ENCODE measurements at regions not wholly inside any gene's neighbourhood (a gene's known extent, or its start where the extent isn't known, plus 50 kb on each side); places are given as distances from the start of the nearest gene placed in this dataset.

DNA sequence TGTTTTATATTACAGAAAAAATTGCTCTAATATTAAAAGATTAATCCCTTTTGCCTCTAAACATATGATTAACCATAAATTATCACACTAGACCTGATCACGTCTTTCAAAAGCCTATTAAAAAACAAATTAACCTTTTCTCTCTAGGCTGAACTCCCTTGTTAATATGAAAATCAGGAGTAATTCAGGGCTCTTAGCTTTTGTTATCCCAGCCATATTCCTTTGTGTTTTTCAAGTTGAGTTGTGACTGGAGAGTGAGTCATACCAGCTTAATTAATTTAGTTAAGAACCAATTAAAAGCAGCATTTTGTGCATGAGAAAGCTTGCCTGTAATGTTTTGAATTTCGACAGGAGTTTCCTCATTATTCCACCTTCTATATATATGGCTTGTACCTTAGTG, 385.8 kb downstream of the VGLL3 start:
- H3K4me2 ChIP-seq (ENCODE audit: low read depth, low read length), result no peak overlapping the region
- H2BK120ac ChIP-seq (ENCODE audit: low read depth, low read length), result no peak overlapping the region
- H3K4ac ChIP-seq (ENCODE audit: low read depth, low read length), result no peak overlapping the region
- intact Hi-C loops (cut with micrococcal nuclease) (no loop called here), in situ Hi-C loops (cut with MboI; ENCODE audit: low sequenced_read_pairs) (no loop called here), dilution Hi-C loops (cut with HindIII; ENCODE audit: low sequenced_read_pairs, unreplicated experiment) (no loop called here)
- no peak overlapping the region for H3K27ac ChIP-seq (ENCODE audit: insufficient read depth, low read length)
- H2AFZ ChIP-seq (replicated peaks; ENCODE audit: low read length, poor library complexity), result no peak overlapping the region
- TF ChIP-seq MXI1 (IDR thresholded peaks at IDR 0.05; ENCODE audit: borderline replicate concordance, low read depth, low read length), result no peak
- TF ChIP-seq MAZ (IDR thresholded peaks at IDR 0.05; ENCODE audit: borderline replicate concordance, low read depth, low read length), result no peak
- no peak for TF ChIP-seq CEBPB (IDR thresholded peaks at IDR 0.05; ENCODE audit: low read depth, low read length)
- TF ChIP-seq, protein P1, sequence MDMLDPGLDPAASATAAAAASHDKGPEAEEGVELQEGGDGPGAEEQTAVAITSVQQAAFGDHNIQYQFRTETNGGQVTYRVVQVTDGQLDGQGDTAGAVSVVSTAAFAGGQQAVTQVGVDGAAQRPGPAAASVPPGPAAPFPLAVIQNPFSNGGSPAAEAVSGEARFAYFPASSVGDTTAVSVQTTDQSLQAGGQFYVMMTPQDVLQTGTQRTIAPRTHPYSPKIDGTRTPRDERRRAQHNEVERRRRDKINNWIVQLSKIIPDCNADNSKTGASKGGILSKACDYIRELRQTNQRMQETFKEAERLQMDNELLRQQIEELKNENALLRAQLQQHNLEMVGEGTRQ (IDR thresholded peaks at IDR 0.05; ENCODE audit: low read depth, low read length), result no peak
- H3K9me1 ChIP-seq (ENCODE audit: insufficient read depth, low read length), result no peaks in the 10 kb centered on the region
- no peak overlapping the region for H3K56ac ChIP-seq (ENCODE audit: extremely low read depth, insufficient read depth, low read length)
- no CpG with 5 or more reads among the region's 2 CpGs for WGBS, 2 experiments (ENCODE audit: extremely low coverage in 2 of 2, insufficient read length in 1 of 2)
- ATAC-seq (ENCODE audit: low read depth) (no peak), DNase-seq (no peak)
- no peak overlapping the region for H3K14ac ChIP-seq (replicated peaks; ENCODE audit: low read depth, low read length)
- no peak overlapping the region for H3K18ac ChIP-seq (ENCODE audit: low read depth, low read length)
- no TSS peak for BruUV-seq (replicated peaks)
- ChIA-PET CTCF (no interaction called here), POLR2A (ENCODE audit: unreplicated experiment) (no interaction called here)
- no peak overlapping the region for H3K4me3 ChIP-seq (ENCODE audit: insufficient read depth, low read depth, low read length)
- H3K9me3 ChIP-seq (ENCODE audit: control insufficient read depth, insufficient read depth, low read length), result no peaks in the 10 kb centered on the region
- no peaks in the 10 kb centered on the region for H4K20me1 ChIP-seq (ENCODE audit: insufficient read depth, low read length)
- H2AK9ac ChIP-seq (replicated peaks; ENCODE audit: low read depth, low read length, poor library complexity), result no peak overlapping the region
- H2BK5ac ChIP-seq (ENCODE audit: low read depth, low read length, poor library complexity, severe bottlenecking), result no peak overlapping the region
- H3K9ac ChIP-seq (ENCODE audit: low read depth, low read length), result no peak overlapping the region
- H3K4me1 ChIP-seq (ENCODE audit: control insufficient read depth, insufficient read depth, low read length), result no peaks in the 10 kb centered on the region
- H3K27me3 ChIP-seq (ENCODE audit: control insufficient read depth, insufficient read depth, low read length), result no peaks in the 10 kb centered on the region
- no peak overlapping the region for H4K8ac ChIP-seq (ENCODE audit: low read depth in 2 of 2, low read length in 2 of 2)
- no peak overlapping the region for H2AK5ac ChIP-seq (ENCODE audit: low read depth, low read length)
- H3K23ac ChIP-seq (ENCODE audit: low read depth, low read length), result no peak overlapping the region
- H4K5ac ChIP-seq (ENCODE audit: low read depth, low read length), result no peak overlapping the region
- H3K79me1 ChIP-seq (ENCODE audit: low read depth in 1 of 2, low read length in 2 of 2), result no peaks in the 10 kb centered on the region
- H3K36me3 ChIP-seq (ENCODE audit: control insufficient read depth, insufficient read depth, low read length), result no peaks in the 10 kb centered on the region
- no peak overlapping the region for H2BK15ac ChIP-seq (ENCODE audit: low read depth, low read length)
- no peak overlapping the region for H4K91ac ChIP-seq (ENCODE audit: insufficient read depth, low read depth, low read length)
- H2BK20ac ChIP-seq (ENCODE audit: low read depth, low read length), result no peak overlapping the region
